NCI-H82 (cell line): ENCODE measurements at regions not wholly inside any gene's neighbourhood (a gene's known extent, or its start where the extent isn't known, plus 50 kb on each side); places are given as distances from the start of the nearest gene placed in this dataset.
A peak's percentile ranks its signal among the peaks of the same experiment; 100 is the strongest.

Experiments
- DNase-seq: peaks from one replicate; lab custom pipeline; 2025; lab: John Stamatoyannopoulos, UW

DNA sequence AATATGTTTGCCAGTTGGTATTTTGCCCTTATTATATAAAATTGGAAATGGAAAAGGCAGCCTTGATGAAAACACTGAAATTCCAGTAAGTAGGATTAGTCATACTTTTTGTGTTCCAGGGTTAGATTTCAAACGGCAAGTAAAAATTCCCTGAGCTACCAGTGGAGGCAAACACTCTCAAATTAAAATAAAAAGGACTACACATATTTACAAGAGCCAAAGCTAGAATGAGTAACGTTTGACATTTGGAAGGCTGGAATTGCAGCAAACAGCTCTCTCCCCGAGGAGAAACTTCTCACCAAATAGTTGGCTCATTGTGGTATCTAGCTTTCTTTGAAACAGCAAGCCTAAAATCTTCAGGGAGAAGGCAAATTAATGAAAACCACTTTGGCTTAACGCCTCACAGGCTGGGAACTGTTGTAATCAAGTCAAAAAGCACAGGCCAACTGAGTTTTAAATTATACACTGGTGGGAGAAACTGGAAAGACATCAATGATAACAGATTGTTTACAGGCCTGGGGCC is 288.4 kb downstream of the SNX13 start:
- no peak for DNase-seq

GRCh38 chr7:17654940-17655339 is 285.4 kb downstream of the SNX13 start:
- no peak for DNase-seq

DNA sequence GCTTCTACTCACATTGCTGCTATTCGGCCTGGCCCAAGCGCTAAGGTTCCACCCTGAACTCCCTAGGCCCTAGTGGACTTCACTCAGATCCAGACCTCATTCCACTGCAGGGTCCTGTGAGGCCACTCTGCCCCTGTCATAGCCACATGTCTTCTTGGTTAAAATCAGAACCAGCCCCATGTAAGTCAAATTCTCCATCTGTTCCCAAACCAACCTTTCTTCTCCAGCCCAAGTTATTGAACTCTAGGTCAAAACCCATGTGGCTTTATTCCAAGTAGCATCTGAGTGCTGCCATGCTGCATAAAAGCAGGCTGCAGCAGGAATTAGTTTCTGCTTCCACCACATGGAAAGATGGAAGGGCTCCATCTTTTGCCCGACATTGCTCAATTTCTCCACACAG is 281.2 kb downstream of the SNX13 start:
- DNase-seq: no peak

DNA sequence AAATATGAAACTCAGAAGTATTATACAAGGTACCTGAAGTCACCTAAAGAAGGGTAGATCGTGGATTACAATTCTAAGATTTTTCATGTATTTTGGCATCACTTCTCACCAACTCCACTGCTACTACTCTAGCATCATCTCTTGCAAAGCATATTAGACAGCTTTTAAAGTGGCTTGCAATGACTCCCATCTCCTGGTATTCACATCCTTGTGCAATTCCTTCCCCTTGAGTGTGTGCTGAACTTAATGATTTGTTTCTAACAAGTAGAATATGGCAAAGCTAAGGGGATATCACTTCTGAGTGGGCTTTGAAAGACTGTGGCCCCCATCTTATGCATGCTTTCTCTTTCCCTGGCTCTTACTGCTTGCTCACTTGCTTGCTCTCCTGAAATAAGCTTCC is 280.2 kb downstream of the SNX13 start:
- no peak for DNase-seq

DNA sequence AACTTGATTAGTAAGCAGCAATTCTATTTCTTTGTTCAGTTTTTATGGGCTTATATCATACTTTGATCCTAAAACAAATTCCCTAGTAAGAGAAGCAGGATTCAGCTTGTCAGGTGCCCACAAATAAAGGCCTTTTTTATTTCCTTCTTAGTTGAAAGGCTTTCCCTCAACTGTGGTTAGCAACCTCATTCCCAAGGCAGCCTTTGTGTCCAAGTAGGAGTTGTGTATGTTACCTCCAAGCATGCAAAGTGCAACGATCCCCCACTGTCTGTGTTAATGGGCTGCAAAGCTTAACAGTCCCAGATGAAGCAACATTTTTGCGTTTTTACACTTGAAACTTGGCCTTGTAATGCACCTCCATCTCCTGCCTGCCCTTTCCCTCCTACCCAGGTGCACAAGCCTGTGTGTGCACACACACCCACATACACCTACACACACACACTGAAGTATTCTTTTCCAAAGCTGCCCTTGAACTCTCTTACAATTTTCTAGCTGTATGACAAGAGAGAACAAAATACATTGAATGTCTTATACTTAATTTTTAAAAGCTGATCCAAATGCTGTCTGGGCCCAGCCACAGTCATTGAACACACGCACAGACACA is 278.2 kb downstream of the SNX13 start:
- no peak for DNase-seq

- no peak for DNase-seq
Observed at GRCh38 chr7:17663061-17663675, 277.1 kb downstream of the SNX13 start.

- no peak for DNase-seq
Observed at GRCh38 chr7:17665029-17665428, 275.3 kb downstream of the SNX13 start.

GRCh38 chr7:17668122-17668521 is 272.2 kb downstream of the SNX13 start:
- no peak for DNase-seq

DNA sequence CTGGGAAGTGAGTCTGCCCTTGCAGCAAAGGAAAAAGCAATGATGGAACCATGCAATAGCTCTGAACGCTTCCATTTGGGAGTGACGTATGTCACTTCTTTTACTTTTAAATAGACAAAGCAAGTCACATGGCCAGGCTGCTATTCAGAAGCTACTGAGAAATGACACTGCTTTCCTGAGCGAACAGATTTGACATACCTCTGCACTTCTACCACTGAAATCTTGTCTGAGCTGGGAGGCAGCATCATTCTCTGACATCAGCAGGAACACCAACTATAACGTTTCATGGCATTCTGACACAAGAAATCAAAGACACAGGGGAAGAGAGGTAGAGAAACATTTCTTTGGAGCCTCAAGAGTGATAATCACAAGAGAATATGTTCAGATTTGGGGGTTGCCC is 271.1 kb downstream of the SNX13 start:
- DNase-seq: no peak

GRCh38 chr7:17671956-17672355 is 268.3 kb downstream of the SNX13 start:
- no peak for DNase-seq

- DNase-seq: no peak
Observed at GRCh38 chr7:17672783-17673182, 267.5 kb downstream of the SNX13 start.

GRCh38 chr7:17674166-17674942 is 265.9 kb downstream of the SNX13 start:
- DNase-seq: no peak

- no peak for DNase-seq
Observed at GRCh38 chr7:17674943-17675608, 265.2 kb downstream of the SNX13 start.

DNA sequence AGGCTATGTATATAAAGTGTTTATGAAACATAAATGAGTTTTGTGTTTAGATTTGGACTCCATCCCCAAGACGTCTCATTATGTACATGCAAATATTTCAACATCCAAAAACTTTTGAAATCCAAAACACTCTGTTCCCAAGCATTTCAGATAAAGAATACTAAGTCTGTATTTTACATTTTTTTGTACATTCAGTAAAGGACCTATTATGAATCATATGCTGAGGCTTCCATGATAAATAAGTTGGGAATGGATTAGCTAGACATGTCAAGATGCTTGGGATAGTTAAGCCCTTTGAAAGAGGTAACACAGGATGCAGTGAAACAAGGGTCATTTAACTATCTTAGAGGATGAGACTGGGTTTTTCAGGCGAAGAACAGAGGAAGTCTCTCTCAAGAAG is 262.9 kb downstream of the SNX13 start:
- DNase-seq: no peak

GRCh38 chr7:17678896-17679295 is 261.4 kb downstream of the SNX13 start:
- DNase-seq: no peak

DNA sequence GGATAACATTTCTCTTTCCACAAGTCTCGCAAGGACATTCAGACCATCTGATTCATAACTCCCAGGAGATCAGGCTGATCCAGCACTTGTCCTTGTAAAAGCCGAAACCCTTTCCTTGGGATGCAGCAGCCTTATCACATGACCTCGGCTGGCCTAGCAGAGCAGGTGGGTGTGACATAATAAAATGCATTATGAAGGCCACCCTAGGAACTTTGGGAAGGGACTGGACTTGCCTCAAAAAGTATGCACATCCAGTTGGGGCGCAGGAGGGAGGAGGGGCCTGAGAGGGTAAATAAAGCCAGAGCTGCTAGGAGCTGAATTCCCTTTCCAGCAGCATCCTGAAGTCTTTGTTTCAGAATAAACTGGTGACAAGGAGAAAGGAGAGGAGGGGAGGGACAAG is 260.8 kb downstream of the SNX13 start:
- peak; percentile 3 for DNase-seq

- no peak for DNase-seq
Observed at GRCh38 chr7:17680026-17680425, 260.3 kb downstream of the SNX13 start.

DNA sequence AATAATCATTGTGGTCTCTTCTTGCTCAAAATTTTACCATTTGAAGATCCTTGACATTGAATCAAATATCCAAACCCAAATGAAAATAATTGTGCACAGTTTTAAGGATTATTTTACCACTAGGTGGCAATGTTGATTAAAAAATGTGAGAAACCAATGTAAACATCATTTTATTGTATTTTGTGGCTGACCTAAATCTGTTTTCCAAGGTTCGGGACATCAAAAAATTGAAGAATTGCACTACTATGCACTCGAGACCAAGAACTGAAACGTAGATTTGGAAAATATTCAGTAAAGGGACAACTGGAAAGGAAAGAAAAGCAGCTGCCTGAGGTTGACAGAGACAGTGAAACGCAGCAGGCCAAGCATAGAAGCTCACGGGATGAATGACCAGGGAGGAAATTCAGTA is 259.3 kb downstream of the SNX13 start:
- peak; percentile 39 for DNase-seq

DNA sequence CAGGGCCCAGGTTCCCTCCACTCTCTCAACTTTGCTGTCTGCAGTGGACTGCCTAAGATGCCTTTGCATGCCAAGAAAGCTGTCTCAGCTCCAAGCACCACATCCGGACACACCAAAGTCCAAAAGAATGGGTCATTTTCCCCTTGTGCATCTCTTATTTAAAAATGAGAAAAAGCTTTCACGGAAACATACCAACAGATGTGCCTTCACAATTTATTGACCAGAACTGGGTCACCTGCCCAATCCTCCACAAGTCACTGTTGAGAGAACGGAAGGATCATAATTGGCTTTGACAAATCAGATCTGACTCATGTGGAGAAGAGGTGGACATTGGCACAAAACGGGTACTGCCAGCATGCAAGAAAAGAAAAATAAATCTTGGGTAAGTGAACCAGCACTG is 258.3 kb downstream of the SNX13 start:
- no peak for DNase-seq

GRCh38 chr7:17682586-17682985 is 257.7 kb downstream of the SNX13 start:
- no peak for DNase-seq

- DNase-seq: no peak
Observed at GRCh38 chr7:17685141-17685540, 255.2 kb downstream of the SNX13 start.

DNA sequence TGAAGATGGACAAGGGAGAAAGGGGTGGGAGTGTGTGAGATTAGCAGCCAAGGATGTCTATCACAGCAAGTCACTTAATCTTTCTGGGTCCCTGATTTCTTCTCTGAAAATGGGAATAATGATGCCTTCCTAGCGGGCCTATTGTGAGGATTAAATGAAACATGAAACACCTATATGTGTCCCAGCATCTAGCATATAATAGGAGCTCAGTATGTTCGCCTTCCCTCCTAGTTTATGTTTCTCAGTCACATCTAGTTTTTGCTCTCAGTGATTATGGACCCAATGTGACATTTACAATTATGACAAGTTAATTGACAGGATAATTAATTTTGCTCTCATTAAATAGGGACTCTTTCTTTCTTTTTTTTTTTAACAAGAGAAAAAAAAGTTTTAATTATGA is 252.9 kb downstream of the SNX13 start:
- no peak for DNase-seq
